HG02623 (cell line): ENCODE measurements at regions not wholly inside any gene's neighbourhood (a gene's known extent, or its start where the extent isn't known, plus 50 kb on each side); places are given as distances from the start of the nearest gene placed in this dataset.

Source experiments
- ATAC-seq: cut with Tn5 transposase; IDR thresholded peaks from one replicate; pipeline ENCODE4 v1.9.1; 2021; ENCODE audit warnings: moderate library complexity; ENCODE audit not compliant: unreplicated experiment

- ATAC-seq = no peak
These were observed 189.5 kb upstream of the SLC10A2 start for GRCh38 chr13:103255587-103256301.

DNA sequence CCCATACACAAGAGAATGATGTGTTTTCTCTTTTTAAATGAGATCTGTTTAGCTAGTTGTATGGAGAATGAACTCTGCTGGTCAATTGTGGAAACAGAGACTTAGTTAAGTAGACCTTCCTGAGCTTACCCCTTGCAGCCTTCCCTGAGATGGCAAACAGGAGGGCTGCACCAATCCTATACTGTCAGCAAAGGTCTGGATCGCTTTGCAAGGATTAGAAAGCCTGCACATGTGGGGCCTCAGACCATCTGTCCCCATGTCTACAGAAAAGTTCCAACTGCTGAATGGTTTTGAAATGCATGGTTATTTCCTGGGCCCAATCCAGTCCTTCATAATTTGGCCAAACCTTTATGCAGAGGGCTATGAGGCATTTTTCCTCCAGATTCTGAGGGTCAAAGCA lies 183.9 kb upstream of the SLC10A2 start:
- no peak for ATAC-seq

GRCh38 chr13:103246581-103247200 lies 180.5 kb upstream of the SLC10A2 start:
- ATAC-seq = no peak

- ATAC-seq = no peak
These were observed 177.3 kb upstream of the SLC10A2 start for GRCh38 chr13:103243495-103243894.

DNA sequence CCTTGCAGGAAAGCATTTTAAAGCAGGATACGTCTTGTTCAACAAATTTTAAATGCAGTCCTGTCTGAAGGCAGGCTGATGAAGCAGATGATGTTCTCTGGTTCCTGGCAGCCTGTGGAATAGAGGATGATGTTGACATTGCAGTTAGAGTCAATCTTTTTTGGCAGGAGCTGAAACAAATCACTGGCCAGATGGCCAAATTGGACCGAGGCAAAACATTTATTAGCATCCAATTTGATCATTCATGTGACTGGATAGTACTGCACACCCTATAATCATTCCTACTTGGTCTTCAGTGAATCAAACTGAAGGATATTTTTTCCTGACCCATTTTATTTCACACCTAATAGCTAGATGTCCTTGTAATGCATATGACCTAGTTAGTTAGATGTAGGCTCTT lies 172.2 kb upstream of the SLC10A2 start:
- ATAC-seq = no peak

GRCh38 chr13:103236213-103236612 lies 170.0 kb upstream of the SLC10A2 start:
- no peak for ATAC-seq

GRCh38 chr13:103229674-103230073 lies 163.5 kb upstream of the SLC10A2 start:
- no peak for ATAC-seq

GRCh38 chr13:103224804-103225203 lies 158.6 kb upstream of the SLC10A2 start:
- ATAC-seq = no peak

- ATAC-seq = no peak
These were observed 156.5 kb upstream of the SLC10A2 start for GRCh38 chr13:103222683-103223082.

GRCh38 chr13:103218253-103218652 lies 152.0 kb upstream of the SLC10A2 start:
- ATAC-seq = no peak

DNA sequence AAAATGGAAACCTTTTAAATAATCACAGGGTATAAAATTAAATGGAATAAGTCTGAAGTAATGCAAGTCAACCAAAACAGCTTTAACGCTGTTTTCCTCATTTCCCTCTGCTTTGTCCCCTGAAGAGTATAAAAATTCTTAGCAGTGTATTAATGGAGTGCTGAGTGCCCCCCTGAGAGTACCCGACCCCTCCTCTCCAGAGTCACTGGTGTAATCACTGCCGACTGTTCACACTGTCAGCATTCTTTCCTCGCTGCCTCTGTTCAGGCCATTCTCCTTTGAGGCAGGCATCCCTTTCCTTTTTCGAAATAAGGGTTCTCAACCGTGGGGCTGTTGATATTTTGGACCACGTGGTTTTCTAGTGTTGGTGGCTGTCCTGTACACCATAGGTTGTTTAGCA lies 146.9 kb upstream of the SLC10A2 start:
- no peak for ATAC-seq

GRCh38 chr13:103210348-103210747 lies 144.1 kb upstream of the SLC10A2 start:
- no peak for ATAC-seq

DNA sequence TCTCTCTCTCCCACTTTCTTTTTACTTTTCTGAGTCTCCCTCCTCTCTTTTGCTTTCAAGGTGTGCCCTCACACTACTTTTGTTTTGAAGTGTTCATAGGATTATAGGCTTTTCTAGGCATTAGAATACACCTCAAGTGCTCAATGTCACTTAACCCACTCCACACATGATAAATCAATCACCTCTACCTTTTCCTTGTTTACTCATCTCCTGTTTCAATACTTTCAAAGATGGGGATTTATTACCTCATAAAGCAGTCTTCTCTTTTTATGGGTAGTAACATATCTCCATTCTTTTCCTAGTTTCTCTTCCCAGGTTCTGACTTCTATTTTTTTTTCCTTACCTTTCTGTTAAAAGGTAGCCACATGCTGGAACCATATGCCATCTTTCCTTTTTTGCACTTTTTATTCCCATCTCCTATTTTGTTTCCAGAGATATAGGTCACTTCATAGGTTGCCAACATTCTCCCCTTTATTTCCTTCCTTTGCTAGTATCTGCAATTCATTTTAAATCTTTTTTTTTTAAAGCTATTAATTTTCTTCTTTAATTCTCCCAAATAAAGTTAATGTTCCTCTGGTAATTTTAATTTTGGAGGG lies 137.6 kb upstream of the SLC10A2 start:
- ATAC-seq = no peak

- ATAC-seq = no peak
These were observed 134.1 kb upstream of the SLC10A2 start for GRCh38 chr13:103200118-103200885.

- ATAC-seq = no peak
These were observed 133.3 kb upstream of the SLC10A2 start for GRCh38 chr13:103199380-103200088.

DNA sequence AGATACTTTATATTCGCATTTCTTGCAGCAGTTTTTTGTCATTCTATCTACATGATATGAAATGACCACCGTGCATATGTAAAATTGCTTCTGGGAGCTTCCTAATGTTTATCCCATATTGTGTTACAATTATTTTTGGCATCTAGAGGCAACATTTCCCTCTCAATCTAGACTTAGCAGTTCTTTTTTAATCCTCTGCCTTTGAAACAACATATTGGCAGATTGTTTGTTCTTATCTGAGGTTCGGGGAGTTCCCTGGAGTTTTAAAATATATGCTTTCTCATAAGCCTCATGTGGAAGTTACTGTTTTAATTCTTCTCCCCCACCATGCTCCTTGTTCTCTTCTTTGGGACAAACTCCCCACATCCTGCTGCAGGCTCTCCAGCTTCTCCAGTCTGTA lies 130.1 kb upstream of the SLC10A2 start:
- no peak for ATAC-seq

DNA sequence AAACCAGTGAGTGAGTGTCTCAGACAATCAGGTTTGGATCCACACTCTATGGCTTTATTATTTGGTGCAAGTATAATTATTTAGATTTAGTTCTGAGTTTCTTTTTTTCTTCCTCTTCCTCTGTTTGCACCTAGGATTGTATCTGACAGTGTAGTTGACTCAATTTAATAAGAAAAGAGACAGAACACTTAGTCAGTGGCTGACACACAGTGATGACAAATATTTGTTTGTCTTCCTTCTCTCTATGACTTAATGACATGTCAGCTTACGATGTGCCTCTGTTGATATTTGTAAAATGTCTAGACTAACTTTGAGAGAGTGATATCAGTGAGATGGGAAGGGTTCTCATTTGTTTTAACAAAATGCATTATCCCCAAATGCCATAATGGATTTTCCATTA lies 129.5 kb upstream of the SLC10A2 start:
- no peak for ATAC-seq

DNA sequence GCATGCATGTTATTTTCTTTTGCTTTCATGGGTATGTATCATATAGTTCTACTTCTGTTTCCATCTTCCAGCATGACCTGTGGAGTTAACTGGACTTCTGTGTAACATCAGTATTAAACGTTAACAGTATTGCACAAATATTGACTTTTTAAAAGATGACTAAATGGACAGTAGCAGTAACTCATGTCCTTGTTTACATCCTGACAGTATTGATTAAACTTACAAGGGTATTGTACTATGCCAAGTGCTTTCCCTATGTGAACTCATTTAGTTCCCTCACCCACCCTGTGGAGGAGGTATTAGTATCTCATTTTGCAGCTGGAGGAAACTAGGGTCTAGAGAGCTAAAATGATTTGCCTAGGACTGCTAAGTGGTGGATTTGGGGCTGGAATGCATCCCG lies 128.7 kb upstream of the SLC10A2 start:
- no peak for ATAC-seq

- no peak for ATAC-seq
These were observed 126.4 kb upstream of the SLC10A2 start for GRCh38 chr13:103192511-103193135.

- no peak for ATAC-seq
These were observed 124.6 kb upstream of the SLC10A2 start for GRCh38 chr13:103190841-103191240.
